Loucy (cell line): ENCODE measurements at regions not wholly inside any gene's neighbourhood (a gene's known extent, or its start where the extent isn't known, plus 50 kb on each side); places are given as distances from the start of the nearest gene placed in this dataset.

ENCODE experiments used
- H2AFZ ChIP-seq: fragments of 200-600 bp; sonication (generic); 2 replicates; pipeline ENCODE4 v1.6.0; 2016; ENCODE audit warnings: antibody characterized with exemption, mild to moderate bottlenecking, low read length, moderate library complexity
- H3F3A ChIP-seq: fragments of 200-600 bp; 2 replicates; pipeline ENCODE4 v1.6.0; 2016; ENCODE audit warnings: antibody characterized with exemption, low read depth, mild to moderate bottlenecking
- H3K27me3 ChIP-seq: fragments of 200-600 bp; sonication (generic); 2 replicates; pipeline ENCODE4 v1.6.1; 2014; ENCODE audit warnings: low read length, mild to moderate bottlenecking; ENCODE audit not compliant: insufficient read depth, poor library complexity, severe bottlenecking
- H3K36me3 ChIP-seq: fragments of 200-600 bp; sonication (generic); 2 replicates; pipeline ENCODE4 v1.6.1; 2016; ENCODE audit warnings: low read length; ENCODE audit not compliant: insufficient read depth
- H3K4me1 ChIP-seq: fragments of 200-600 bp; sonication (generic); 2 replicates; pipeline ENCODE4 v1.5.1; 2014; ENCODE audit warnings: low read length, mild to moderate bottlenecking; ENCODE audit not compliant: insufficient read depth, poor library complexity, severe bottlenecking
- H3K4me2 ChIP-seq: fragments of 200-600 bp; sonication (generic); 2 replicates; pipeline ENCODE4 v1.6.0; 2014; ENCODE audit warnings: antibody characterized with exemption, low read length, low read depth, mild to moderate bottlenecking; ENCODE audit not compliant: poor library complexity, severe bottlenecking
- H3K4me3 ChIP-seq: fragments of 200-600 bp; sonication (generic); 2 replicates; pipeline ENCODE4 v1.5.1; 2014; ENCODE audit warnings: low read length, mild to moderate bottlenecking, mixed read lengths; ENCODE audit not compliant: poor library complexity, severe bottlenecking
- H3K79me2 ChIP-seq: fragments of 200-600 bp; sonication (generic); 2 replicates; pipeline ENCODE4 v1.6.1; 2014; ENCODE audit warnings: low read length; ENCODE audit not compliant: insufficient read depth
- H3K9ac ChIP-seq: fragments of 200-600 bp; sonication (generic); 2 replicates; pipeline ENCODE4 v1.6.0; 2014; ENCODE audit warnings: mild to moderate bottlenecking, low read depth, low read length, moderate library complexity; ENCODE audit not compliant: poor library complexity, severe bottlenecking
- H3K9me2 ChIP-seq: fragments of 200-600 bp; sonication (generic); replicated peaks from 2 replicates; pipeline ENCODE4 v1.6.1; 2016; ENCODE audit warnings: low read depth, low read length, mixed read lengths
- H3K9me3 ChIP-seq: fragments of 200-600 bp; sonication (generic); 2 replicates; pipeline ENCODE4 v1.6.1; 2014; ENCODE audit warnings: mild to moderate bottlenecking, antibody characterized with exemption, low read length, low read depth; ENCODE audit not compliant: insufficient read depth
- H4K20me1 ChIP-seq: fragments of 200-600 bp; sonication (generic); 2 replicates; pipeline ENCODE4 v1.6.0; 2014; ENCODE audit warnings: antibody characterized with exemption, low read length, mild to moderate bottlenecking; ENCODE audit not compliant: insufficient read depth, poor library complexity, severe bottlenecking
- CTCF ChIP-seq: fragments of 200-600 bp; sonication (generic); conservative IDR thresholded peaks from 2 replicates; pipeline ENCODE4 v1.5.1; 2014; ENCODE audit warnings: mild to moderate bottlenecking, antibody characterized with exemption, low read length
- EZH2phosphoT487 ChIP-seq: fragments of 200-600 bp; IDR thresholded peaks from 2 replicates; pipeline ENCODE4 v1.6.1; 2018; ENCODE audit warnings: antibody characterized with exemption, mild to moderate bottlenecking, moderate library complexity, borderline replicate concordance

- Histone ChIP-seq H3K9me2 (no peaks in the 10 kb centered on the region), H3K4me2 (peak overlapping the region; percentile 46), H2AFZ (peak overlapping the region; percentile 81), H3K36me3 (no peaks in the 10 kb centered on the region), H3K9ac (peak overlapping the region; percentile 46), H3K4me3 (no peak overlapping the region), H3K9me3 (no peaks in the 10 kb centered on the region), H3K79me2 (no peaks in the 10 kb centered on the region), H4K20me1 (no peaks in the 10 kb centered on the region), H3F3A (no peaks in the 10 kb centered on the region), H3K4me1 (peaks cover 27% of the 10 kb centered on the region), H3K27me3 (no peaks in the 10 kb centered on the region)
- no peak for TF ChIP-seq EZH2phosphoT487
- TF ChIP-seq CTCF, result no peak
Observed at GRCh38 chr6:6886171-6886885, 221.4 kb upstream of the RREB1 start.

- no peaks in the 10 kb centered on the region for H3K36me3 ChIP-seq
- no peaks in the 10 kb centered on the region for H3K27me3 ChIP-seq
- no peaks in the 10 kb centered on the region for H3F3A ChIP-seq
- H3K4me3 ChIP-seq, result no peak overlapping the region
- no peaks in the 10 kb centered on the region for H4K20me1 ChIP-seq
- H3K9me3 ChIP-seq, result no peaks in the 10 kb centered on the region
- no peaks in the 10 kb centered on the region for H3K79me2 ChIP-seq
- peaks cover 31% of the 10 kb centered on the region for H3K4me1 ChIP-seq
- no peaks in the 10 kb centered on the region for H3K9me2 ChIP-seq
- no peak overlapping the region for H3K9ac ChIP-seq
- no peak overlapping the region for H3K4me2 ChIP-seq
- no peak for TF ChIP-seq CTCF
- TF ChIP-seq EZH2phosphoT487, result no peak
- H2AFZ ChIP-seq, result peak overlapping the region; percentile 38; the same call in 1 of the 2 replicates
Observed at GRCh38 chr6:6886886-6887285, 220.9 kb upstream of the RREB1 start.

- H3F3A ChIP-seq, result no peaks in the 10 kb centered on the region
- H4K20me1 ChIP-seq, result no peaks in the 10 kb centered on the region
- no peak overlapping the region for H2AFZ ChIP-seq
- no peak overlapping the region for H3K4me3 ChIP-seq
- no peaks in the 10 kb centered on the region for H3K79me2 ChIP-seq
- no peaks in the 10 kb centered on the region for H3K9me3 ChIP-seq
- H3K27me3 ChIP-seq, result no peaks in the 10 kb centered on the region
- peaks cover 44% of the 10 kb centered on the region for H3K4me1 ChIP-seq
- H3K36me3 ChIP-seq, result no peaks in the 10 kb centered on the region
- TF ChIP-seq CTCF, result no peak
- TF ChIP-seq EZH2phosphoT487, result no peak
- H3K9me2 ChIP-seq, result no peaks in the 10 kb centered on the region
- no peak overlapping the region for H3K4me2 ChIP-seq
- no peak overlapping the region for H3K9ac ChIP-seq
Observed at GRCh38 chr6:6889601-6890000, 218.2 kb upstream of the RREB1 start.
